ENCODE measurements at regions not wholly inside any gene's neighbourhood (a gene's known extent, or its start where the extent isn't known, plus 50 kb on each side); places are given as distances from the start of the nearest gene placed in this dataset.

DNA sequence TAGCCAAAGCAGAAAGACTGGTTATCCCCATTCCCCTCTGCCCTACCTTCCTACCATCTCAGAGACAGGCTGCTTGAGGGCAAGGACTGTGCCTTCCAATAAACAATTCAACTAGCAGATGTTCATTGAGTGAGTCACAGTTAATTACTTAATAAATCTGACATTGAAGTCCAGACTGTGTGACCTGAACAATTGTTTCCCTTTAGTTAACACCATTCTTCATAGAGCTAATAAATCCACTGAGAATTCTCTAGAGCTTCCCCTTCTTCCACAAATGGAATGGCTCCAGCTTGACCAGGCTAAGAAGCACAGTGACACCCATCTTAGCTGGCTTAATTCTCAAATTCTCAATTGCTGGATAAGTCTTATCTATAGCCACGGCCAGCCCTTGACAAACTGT is 61.9 kb upstream of the GJA5 start:
- H3K4me1 ChIP-seq: no peaks in the 10 kb centered on the region
- no peak for FAIRE-seq
- no peak overlapping the region for H3K4me3 ChIP-seq
- no peaks in the 10 kb centered on the region for H3K9me3 ChIP-seq
- TF ChIP-seq, protein P1, sequence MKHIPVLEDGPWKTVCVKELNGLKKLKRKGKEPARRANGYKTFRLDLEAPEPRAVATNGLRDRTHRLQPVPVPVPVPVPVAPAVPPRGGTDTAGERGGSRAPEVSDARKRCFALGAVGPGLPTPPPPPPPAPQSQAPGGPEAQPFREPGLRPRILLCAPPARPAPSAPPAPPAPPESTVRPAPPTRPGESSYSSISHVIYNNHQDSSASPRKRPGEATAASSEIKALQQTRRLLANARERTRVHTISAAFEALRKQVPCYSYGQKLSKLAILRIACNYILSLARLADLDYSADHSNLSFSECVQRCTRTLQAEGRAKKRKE (CRISPR knock-in tag; IDR thresholded peaks at IDR 0.05; ENCODE audit: low read depth): no peak
- TF ChIP-seq FOXS1 (CRISPR knock-in tag; IDR thresholded peaks at IDR 0.05): no peak
- TF ChIP-seq RAD21 (conservative IDR thresholded peaks at IDR 0.05 in 1 of 2, IDR thresholded peaks at IDR 0.05 in 1 of 2): no peak
- no peak for TF ChIP-seq POLR2A (IDR thresholded peaks at IDR 0.05; ENCODE audit: low read length)
- no peak for TF ChIP-seq NPAS2 (CRISPR knock-in tag; IDR thresholded peaks at IDR 0.05; ENCODE audit: borderline replicate concordance)
- no peak for TF ChIP-seq ZSCAN20 (CRISPR knock-in tag; IDR thresholded peaks at IDR 0.05)
- TF ChIP-seq, protein P2, sequence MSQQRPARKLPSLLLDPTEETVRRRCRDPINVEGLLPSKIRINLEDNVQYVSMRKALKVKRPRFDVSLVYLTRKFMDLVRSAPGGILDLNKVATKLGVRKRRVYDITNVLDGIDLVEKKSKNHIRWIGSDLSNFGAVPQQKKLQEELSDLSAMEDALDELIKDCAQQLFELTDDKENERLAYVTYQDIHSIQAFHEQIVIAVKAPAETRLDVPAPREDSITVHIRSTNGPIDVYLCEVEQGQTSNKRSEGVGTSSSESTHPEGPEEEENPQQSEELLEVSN (IDR thresholded peaks at IDR 0.05; ENCODE audit: borderline replicate concordance, low read depth): no peak
- TF ChIP-seq, protein P3, sequence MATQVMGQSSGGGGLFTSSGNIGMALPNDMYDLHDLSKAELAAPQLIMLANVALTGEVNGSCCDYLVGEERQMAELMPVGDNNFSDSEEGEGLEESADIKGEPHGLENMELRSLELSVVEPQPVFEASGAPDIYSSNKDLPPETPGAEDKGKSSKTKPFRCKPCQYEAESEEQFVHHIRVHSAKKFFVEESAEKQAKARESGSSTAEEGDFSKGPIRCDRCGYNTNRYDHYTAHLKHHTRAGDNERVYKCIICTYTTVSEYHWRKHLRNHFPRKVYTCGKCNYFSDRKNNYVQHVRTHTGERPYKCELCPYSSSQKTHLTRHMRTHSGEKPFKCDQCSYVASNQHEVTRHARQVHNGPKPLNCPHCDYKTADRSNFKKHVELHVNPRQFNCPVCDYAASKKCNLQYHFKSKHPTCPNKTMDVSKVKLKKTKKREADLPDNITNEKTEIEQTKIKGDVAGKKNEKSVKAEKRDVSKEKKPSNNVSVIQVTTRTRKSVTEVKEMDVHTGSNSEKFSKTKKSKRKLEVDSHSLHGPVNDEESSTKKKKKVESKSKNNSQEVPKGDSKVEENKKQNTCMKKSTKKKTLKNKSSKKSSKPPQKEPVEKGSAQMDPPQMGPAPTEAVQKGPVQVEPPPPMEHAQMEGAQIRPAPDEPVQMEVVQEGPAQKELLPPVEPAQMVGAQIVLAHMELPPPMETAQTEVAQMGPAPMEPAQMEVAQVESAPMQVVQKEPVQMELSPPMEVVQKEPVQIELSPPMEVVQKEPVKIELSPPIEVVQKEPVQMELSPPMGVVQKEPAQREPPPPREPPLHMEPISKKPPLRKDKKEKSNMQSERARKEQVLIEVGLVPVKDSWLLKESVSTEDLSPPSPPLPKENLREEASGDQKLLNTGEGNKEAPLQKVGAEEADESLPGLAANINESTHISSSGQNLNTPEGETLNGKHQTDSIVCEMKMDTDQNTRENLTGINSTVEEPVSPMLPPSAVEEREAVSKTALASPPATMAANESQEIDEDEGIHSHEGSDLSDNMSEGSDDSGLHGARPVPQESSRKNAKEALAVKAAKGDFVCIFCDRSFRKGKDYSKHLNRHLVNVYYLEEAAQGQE (IDR thresholded peaks at IDR 0.05): no peak
- TF ChIP-seq SREBF2 (IDR thresholded peaks at IDR 0.05): no peak
- no peak for TF ChIP-seq RFX5 (IDR thresholded peaks at IDR 0.05)
- TF ChIP-seq RNF2 (IDR thresholded peaks at IDR 0.05; ENCODE audit: borderline replicate concordance, low read depth): no peak
- TF ChIP-seq, protein P4, sequence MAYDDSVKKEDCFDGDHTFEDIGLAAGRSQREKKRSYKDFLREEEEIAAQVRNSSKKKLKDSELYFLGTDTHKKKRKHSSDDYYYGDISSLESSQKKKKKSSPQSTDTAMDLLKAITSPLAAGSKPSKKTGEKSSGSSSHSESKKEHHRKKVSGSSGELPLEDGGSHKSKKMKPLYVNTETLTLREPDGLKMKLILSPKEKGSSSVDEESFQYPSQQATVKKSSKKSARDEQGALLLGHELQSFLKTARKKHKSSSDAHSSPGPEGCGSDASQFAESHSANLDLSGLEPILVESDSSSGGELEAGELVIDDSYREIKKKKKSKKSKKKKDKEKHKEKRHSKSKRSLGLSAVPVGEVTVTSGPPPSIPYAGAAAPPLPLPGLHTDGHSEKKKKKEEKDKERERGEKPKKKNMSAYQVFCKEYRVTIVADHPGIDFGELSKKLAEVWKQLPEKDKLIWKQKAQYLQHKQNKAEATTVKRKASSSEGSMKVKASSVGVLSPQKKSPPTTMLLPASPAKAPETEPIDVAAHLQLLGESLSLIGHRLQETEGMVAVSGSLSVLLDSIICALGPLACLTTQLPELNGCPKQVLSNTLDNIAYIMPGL (CRISPR knock-in tag; IDR thresholded peaks at IDR 0.05; ENCODE audit: borderline replicate concordance): no peak
- no peak for TF ChIP-seq RARB (CRISPR knock-in tag; IDR thresholded peaks at IDR 0.05)
- no peak for TF ChIP-seq CBX2 (IDR thresholded peaks at IDR 0.05; ENCODE audit: borderline replicate concordance, low read depth)
- ATAC-seq: no peak
- no peak overlapping the region for H3K27ac ChIP-seq
- no peak for DNase-seq (ENCODE audit: low read depth in 1 of 2, low spot score in 1 of 2)
- H3K4me2 ChIP-seq: no peak overlapping the region
- 8% methylated on average over 1 of the region's 1 CpG for WGBS (ENCODE audit: missing lambda C conversion rate)
- CTCF ChIA-PET: interaction anchor here (1.3 to 1.6 kb wide), 2 partner anchors 8 to 123 kb away, joined by 3 to 4 read pairs; no protein-coding TSS in a partner anchor
- POLR2A ChIA-PET: no interaction called here

DNA sequence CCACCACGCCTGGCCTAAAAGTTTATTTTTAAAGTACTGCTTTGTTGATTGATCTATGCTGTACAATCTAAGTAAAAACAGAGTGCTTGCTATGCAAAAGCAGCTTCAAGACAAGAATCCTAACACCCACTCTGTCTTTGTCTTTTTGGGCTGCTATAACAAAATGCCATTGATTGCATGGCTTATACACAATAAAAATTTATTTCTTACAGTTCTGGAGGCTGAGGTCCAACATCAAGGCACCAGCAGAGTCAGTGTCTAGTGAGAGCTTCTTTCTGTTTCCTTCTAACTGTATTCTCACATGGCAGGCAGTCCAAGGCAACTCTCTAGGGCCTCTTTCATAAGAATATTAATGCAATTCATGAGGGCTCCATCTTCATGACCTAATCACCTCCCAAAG is 63.6 kb upstream of the GJA5 start:
- no peaks in the 10 kb centered on the region for H3K9me3 ChIP-seq
- no peak for ATAC-seq
- no peak for DNase-seq (ENCODE audit: low read depth in 1 of 2, low spot score in 1 of 2)
- H3K4me3 ChIP-seq: no peak overlapping the region
- TF ChIP-seq HOXB13 (CRISPR knock-in tag; IDR thresholded peaks at IDR 0.05; ENCODE audit: low read depth) (no peak), NR3C1 (IDR thresholded peaks at IDR 0.05) (no peak), POLR2A (IDR thresholded peaks at IDR 0.05; ENCODE audit: low read length) (no peak), ESRRA (IDR thresholded peaks at IDR 0.05; ENCODE audit: borderline replicate concordance, low read length) (no peak), RCOR1 (IDR thresholded peaks at IDR 0.05; ENCODE audit: low read depth, low read length) (no peak), KDM1A (IDR thresholded peaks at IDR 0.05; ENCODE audit: low read depth) (no peak), HEYL (CRISPR knock-in tag; IDR thresholded peaks at IDR 0.05) (no peak)
- TF ChIP-seq, protein P5, sequence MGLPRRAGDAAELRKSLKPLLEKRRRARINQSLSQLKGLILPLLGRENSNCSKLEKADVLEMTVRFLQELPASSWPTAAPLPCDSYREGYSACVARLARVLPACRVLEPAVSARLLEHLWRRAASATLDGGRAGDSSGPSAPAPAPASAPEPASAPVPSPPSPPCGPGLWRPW (IDR thresholded peaks at IDR 0.05): no peak
- TF ChIP-seq, protein P4 (CRISPR knock-in tag; IDR thresholded peaks at IDR 0.05; ENCODE audit: borderline replicate concordance): no peak
- TF ChIP-seq, protein P6, sequence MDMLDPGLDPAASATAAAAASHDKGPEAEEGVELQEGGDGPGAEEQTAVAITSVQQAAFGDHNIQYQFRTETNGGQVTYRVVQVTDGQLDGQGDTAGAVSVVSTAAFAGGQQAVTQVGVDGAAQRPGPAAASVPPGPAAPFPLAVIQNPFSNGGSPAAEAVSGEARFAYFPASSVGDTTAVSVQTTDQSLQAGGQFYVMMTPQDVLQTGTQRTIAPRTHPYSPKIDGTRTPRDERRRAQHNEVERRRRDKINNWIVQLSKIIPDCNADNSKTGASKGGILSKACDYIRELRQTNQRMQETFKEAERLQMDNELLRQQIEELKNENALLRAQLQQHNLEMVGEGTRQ (IDR thresholded peaks at IDR 0.05): no peak
- TF ChIP-seq, protein P7, sequence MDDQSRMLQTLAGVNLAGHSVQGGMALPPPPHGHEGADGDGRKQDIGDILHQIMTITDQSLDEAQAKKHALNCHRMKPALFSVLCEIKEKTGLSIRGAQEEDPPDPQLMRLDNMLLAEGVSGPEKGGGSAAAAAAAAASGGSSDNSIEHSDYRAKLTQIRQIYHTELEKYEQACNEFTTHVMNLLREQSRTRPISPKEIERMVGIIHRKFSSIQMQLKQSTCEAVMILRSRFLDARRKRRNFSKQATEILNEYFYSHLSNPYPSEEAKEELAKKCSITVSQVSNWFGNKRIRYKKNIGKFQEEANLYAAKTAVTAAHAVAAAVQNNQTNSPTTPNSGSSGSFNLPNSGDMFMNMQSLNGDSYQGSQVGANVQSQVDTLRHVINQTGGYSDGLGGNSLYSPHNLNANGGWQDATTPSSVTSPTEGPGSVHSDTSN (IDR thresholded peaks at IDR 0.05): no peak
- TF ChIP-seq, protein P2 (IDR thresholded peaks at IDR 0.05; ENCODE audit: borderline replicate concordance, low read depth): no peak
- ChIA-PET CTCF (interaction anchor here (1.6 to 1.7 kb wide), 2 partner anchors 125 to 154 kb away, joined by 3 to 4 read pairs; partner anchors contain the start of gene ACP6), POLR2A (no interaction called here)
- FAIRE-seq: no peak
- no peaks in the 10 kb centered on the region for H3K4me1 ChIP-seq
- WGBS (ENCODE audit: missing lambda C conversion rate): 9% methylated on average over 1 of the region's 1 CpG
- no peak overlapping the region for H3K4me2 ChIP-seq
- H3K27ac ChIP-seq: no peak overlapping the region

All from A549 (cell line).